Vagina (tissue), 2 donors: ENCODE measurements at regions not wholly inside any gene's neighbourhood (a gene's known extent, or its start where the extent isn't known, plus 50 kb on each side); places are given as distances from the start of the nearest gene placed in this dataset.

Experiments used
- DNase-seq, 2 donors: peaks; one replicate each; pipeline ENCODE4 v3.0.0-alpha.2; 2017; ENCODE audit errors: extremely low spot score in 2 of 2
- H3K27ac ChIP-seq: fragments of 200-600 bp; sonication (generic); one replicate; pipeline ENCODE4 v1.5.1; 2019
- H3K27me3 ChIP-seq: fragments of 200-600 bp; sonication (generic); one replicate; pipeline ENCODE4 v1.5.1; 2019
- H3K36me3 ChIP-seq, 2 donors: fragments of 200-600 bp; sonication (generic); one replicate each; pipeline ENCODE4 v1.5.1; 2017 to 2019
- H3K4me1 ChIP-seq: fragments of 200-600 bp; sonication (generic); one replicate; pipeline ENCODE4 v1.5.1; 2019
- H3K4me3 ChIP-seq, 2 donors: fragments of 200-600 bp; sonication (generic); 1 replicate in 1 of 2; 2 replicates in 1 of 2; pipeline ENCODE4 v1.5.1; 2016 to 2019
- H3K9me3 ChIP-seq: fragments of 200-600 bp; sonication (generic); one replicate; pipeline ENCODE4 v1.5.1; 2019
- POLR2A ChIP-seq, 2 donors: fragments of 450-650 bp; IDR thresholded peaks; one replicate each; pipeline ENCODE4 v1.6.1; 2017; ENCODE audit warnings: antibody characterized with exemption in 2 of 2, mild to moderate bottlenecking in 2 of 2, moderate library complexity in 2 of 2
- POLR2AphosphoS5 ChIP-seq, 2 donors: sonication (generic); formaldehyde crosslinking; IDR thresholded peaks; one replicate each; pipeline ENCODE4 v1.9.0; 2017; ENCODE audit warnings: antibody characterized with exemption in 2 of 2, mild to moderate bottlenecking in 2 of 2, low read depth in 1 of 2; ENCODE audit not compliant: insufficient read depth in 1 of 2
- intact Hi-C: fragments of 100-400 bp; cut with DNase I; formaldehyde crosslinking; loops from one replicate; pipeline ENCODE4 v1.15.1; 2023
- TF ChIP-seq, protein P1 (sequence below), 3 experiments: fragments of 450-650 bp in 2 of 3; fragments of 200-600 bp in 1 of 3; sonication (generic) in 1 of 3; IDR thresholded peaks; one replicate each; pipeline ENCODE4 v1.5.1; 2017 to 2019; ENCODE audit warnings: antibody characterized with exemption in 3 of 3, mild to moderate bottlenecking in 2 of 3, moderate library complexity in 2 of 3

DNA sequence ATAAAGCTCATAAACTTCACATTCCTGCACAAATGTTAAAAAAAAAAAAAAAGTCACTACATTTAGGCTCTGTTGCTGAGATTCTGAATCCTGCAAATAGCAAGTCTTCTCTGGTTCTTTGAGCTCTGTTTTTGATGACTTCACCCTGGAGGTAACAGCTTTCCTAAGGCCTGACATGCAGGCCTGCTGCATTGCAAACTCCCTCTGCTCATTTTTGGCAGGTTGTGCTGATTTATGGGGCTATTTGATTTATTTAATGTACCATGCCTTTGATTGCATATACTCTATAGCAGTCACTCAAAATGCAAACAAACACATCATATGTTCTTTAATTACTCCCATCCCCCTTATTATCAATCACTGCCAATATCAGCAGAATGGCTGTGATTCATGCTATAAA, 416.1 kb upstream of the IZUMO3 start:
- no peak for DNase-seq
- Histone ChIP-seq H3K4me1 (no peaks in the 10 kb centered on the region), H3K27me3 (no peaks in the 10 kb centered on the region), H3K27ac (no peak overlapping the region), H3K36me3 (no peaks in the 10 kb centered on the region), H3K4me3 (no peak overlapping the region), H3K9me3 (no peaks in the 10 kb centered on the region)
- intact Hi-C loops: no loop called here
- TF ChIP-seq, protein P1, sequence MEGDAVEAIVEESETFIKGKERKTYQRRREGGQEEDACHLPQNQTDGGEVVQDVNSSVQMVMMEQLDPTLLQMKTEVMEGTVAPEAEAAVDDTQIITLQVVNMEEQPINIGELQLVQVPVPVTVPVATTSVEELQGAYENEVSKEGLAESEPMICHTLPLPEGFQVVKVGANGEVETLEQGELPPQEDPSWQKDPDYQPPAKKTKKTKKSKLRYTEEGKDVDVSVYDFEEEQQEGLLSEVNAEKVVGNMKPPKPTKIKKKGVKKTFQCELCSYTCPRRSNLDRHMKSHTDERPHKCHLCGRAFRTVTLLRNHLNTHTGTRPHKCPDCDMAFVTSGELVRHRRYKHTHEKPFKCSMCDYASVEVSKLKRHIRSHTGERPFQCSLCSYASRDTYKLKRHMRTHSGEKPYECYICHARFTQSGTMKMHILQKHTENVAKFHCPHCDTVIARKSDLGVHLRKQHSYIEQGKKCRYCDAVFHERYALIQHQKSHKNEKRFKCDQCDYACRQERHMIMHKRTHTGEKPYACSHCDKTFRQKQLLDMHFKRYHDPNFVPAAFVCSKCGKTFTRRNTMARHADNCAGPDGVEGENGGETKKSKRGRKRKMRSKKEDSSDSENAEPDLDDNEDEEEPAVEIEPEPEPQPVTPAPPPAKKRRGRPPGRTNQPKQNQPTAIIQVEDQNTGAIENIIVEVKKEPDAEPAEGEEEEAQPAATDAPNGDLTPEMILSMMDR (IDR thresholded peaks at IDR 0.05): no peak
- TF ChIP-seq POLR2A (IDR thresholded peaks at IDR 0.05): no peak
- TF ChIP-seq POLR2AphosphoS5 (IDR thresholded peaks at IDR 0.05; ENCODE audit: insufficient read depth in 1 of 2, low read depth in 1 of 2): no peak

DNA sequence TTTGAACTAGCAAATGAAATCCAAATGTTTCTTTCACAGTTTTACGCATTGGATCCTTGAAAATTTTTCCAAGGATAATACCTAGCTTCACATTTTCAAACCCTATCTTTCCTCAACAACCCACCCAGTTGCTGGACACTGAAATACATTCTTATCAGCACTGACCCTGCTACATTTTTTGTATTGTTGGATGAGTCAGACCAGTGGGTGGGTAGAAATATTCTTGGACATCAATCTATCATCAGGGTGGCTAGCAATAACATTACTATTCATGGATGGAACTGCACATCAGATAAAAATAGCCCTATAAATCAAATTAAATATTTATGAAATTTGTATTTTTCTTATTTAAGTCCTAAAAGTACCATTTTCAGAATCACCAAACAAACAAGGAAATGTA, 407.4 kb upstream of the IZUMO3 start:
- Histone ChIP-seq H3K36me3 (no peaks in the 10 kb centered on the region), H3K9me3 (no peaks in the 10 kb centered on the region), H3K27ac (no peak overlapping the region), H3K4me3 (no peak overlapping the region), H3K27me3 (no peaks in the 10 kb centered on the region), H3K4me1 (no peaks in the 10 kb centered on the region)
- intact Hi-C loops: no loop called here
- TF ChIP-seq, protein P1 (IDR thresholded peaks at IDR 0.05): no peak
- TF ChIP-seq POLR2AphosphoS5 (IDR thresholded peaks at IDR 0.05; ENCODE audit: insufficient read depth in 1 of 2, low read depth in 1 of 2) (no peak), POLR2A (IDR thresholded peaks at IDR 0.05) (no peak)
- no peak for DNase-seq

DNA sequence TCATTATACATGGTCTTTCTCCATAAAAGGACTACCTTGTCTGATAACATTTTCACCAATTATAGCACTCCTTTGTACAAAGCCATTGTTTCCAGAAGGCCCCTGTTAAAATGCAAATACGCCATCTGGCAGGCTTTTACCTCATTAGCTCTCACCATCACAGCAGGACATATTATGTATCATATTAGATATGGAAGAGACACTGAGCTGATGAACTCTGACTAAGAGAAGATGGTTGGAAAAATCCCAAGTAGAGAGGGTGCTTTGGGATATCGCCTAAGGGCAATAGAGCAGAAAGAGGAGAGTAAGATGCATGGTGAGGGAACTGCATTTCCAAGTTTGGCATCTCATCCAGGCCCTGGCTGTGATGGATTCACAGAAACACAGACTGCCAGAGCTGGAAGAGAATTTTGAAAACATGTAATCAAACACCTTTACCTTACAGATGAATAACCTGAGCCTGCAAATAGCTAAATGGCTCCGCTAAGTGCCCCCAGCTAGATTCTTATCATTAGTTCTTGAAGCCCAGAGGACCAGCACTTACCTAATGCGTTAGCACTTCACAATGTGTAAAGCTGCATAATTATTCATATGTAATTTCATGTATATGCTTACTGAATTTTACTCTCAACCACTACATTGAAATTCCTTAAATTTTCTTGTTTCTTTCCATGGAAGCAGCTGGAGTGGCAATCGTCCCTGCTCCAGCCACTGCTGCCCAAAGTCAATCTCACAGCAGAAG, 393.6 kb upstream of the IZUMO3 start:
- H3K27me3 ChIP-seq: no peaks in the 10 kb centered on the region
- H3K27ac ChIP-seq: no peak overlapping the region
- H3K36me3 ChIP-seq: no peaks in the 10 kb centered on the region
- no peak for DNase-seq
- TF ChIP-seq POLR2A (IDR thresholded peaks at IDR 0.05): no peak
- TF ChIP-seq, protein P1 (IDR thresholded peaks at IDR 0.05): no peak
- TF ChIP-seq POLR2AphosphoS5 (IDR thresholded peaks at IDR 0.05; ENCODE audit: insufficient read depth in 1 of 2, low read depth in 1 of 2): no peak
- H3K4me1 ChIP-seq: no peaks in the 10 kb centered on the region
- no peaks in the 10 kb centered on the region for H3K9me3 ChIP-seq
- no peak overlapping the region for H3K4me3 ChIP-seq
- intact Hi-C loops: no loop called here

DNA sequence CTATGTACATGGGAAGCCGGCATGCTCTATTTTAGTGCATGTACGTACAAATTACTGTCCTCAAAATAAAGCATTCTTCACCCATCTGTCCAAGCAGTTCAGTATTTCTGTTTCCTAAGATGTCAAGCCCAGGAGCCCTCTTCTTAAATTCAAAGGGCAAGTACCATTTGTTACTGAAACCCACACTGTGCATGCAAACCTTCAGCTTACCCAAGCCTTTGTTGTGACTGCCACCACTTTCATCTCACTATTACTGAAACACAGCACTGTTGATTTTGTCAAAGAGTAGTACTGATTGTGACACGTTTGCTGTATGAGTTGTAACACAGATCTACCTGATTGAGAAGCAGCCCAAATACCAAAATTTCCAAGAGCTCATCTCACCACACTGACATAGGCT, 390.4 kb upstream of the IZUMO3 start:
- intact Hi-C loops: no loop called here
- no peak for TF ChIP-seq POLR2A (IDR thresholded peaks at IDR 0.05)
- TF ChIP-seq POLR2AphosphoS5 (IDR thresholded peaks at IDR 0.05; ENCODE audit: insufficient read depth in 1 of 2, low read depth in 1 of 2): no peak
- TF ChIP-seq, protein P1 (IDR thresholded peaks at IDR 0.05): no peak

DNA sequence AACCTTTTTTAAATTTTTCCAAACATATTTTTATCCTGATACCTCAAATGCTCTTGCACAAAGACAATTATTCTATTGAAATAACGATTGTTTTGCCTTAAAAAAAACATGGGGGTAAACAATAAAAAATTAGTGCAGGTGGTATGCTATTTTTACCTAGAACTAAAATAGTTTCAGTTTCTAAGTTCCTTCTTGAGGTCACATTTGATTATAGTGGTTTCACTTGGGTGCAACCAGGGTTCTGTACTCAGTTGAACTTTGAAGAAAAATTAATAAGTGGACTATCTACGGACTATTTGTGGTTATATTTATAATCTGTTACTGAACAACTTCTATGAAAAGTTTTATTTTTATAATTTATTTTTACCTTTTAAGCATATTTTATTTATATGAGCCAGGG, 387.1 kb upstream of the IZUMO3 start:
- intact Hi-C loops: no loop called here
- no peak overlapping the region for H3K4me3 ChIP-seq
- no peaks in the 10 kb centered on the region for H3K27me3 ChIP-seq
- H3K4me1 ChIP-seq: no peaks in the 10 kb centered on the region
- no peak overlapping the region for H3K27ac ChIP-seq
- no peak for DNase-seq
- no peaks in the 10 kb centered on the region for H3K36me3 ChIP-seq
- no peak for TF ChIP-seq POLR2AphosphoS5 (IDR thresholded peaks at IDR 0.05; ENCODE audit: insufficient read depth in 1 of 2, low read depth in 1 of 2)
- TF ChIP-seq, protein P1 (IDR thresholded peaks at IDR 0.05): no peak
- H3K9me3 ChIP-seq: no peaks in the 10 kb centered on the region

More for the DNA sequence above, 390.4 kb upstream of the IZUMO3 start:
- no peak for DNase-seq
- Histone ChIP-seq H3K4me1 (no peaks in the 10 kb centered on the region), H3K4me3 (no peak overlapping the region), H3K9me3 (no peaks in the 10 kb centered on the region), H3K27me3 (no peaks in the 10 kb centered on the region), H3K27ac (no peak overlapping the region), H3K36me3 (no peaks in the 10 kb centered on the region)
